Right atrium auricular region (tissue), 2 donors: ENCODE measurements at regions not wholly inside any gene's neighbourhood (a gene's known extent, or its start where the extent isn't known, plus 50 kb on each side); places are given as distances from the start of the nearest gene placed in this dataset.

Experiments used
- DNase-seq: peaks from one replicate; pipeline ENCODE4 v3.0.0-alpha.2; 2019; ENCODE audit warnings: low spot score
- H3K27ac ChIP-seq, 2 donors: fragments of 200-600 bp; sonication (generic); 1 replicate in 1 of 2; 2 replicates in 1 of 2; pipeline ENCODE4 v1.5.1; 2016 to 2019
- H3K27me3 ChIP-seq, 2 donors: fragments of 200-600 bp; sonication (generic); one replicate each; pipeline versions ENCODE4 v1.5.1 to v1.6.0; 2017 to 2019
- H3K36me3 ChIP-seq: fragments of 200-600 bp; sonication (generic); one replicate; pipeline ENCODE4 v1.5.1; 2016
- H3K4me1 ChIP-seq, 2 donors: fragments of 200-600 bp; sonication (generic); one replicate each; pipeline versions ENCODE4 v1.5.1 to v1.6.0; 2017 to 2019
- H3K4me3 ChIP-seq, 2 donors: fragments of 200-600 bp; sonication (generic); 1 replicate in 1 of 2; 2 replicates in 1 of 2; pipeline ENCODE4 v1.5.1; 2017 to 2019; ENCODE audit warnings: mild to moderate bottlenecking in 1 of 2, moderate library complexity in 1 of 2
- H3K9me3 ChIP-seq, 2 donors: fragments of 200-600 bp; sonication (generic); one replicate each; pipeline ENCODE4 v1.5.1; 2019
- CTCF ChIP-seq, 2 donors: fragments of 200-600 bp; sonication (generic); IDR thresholded peaks; one replicate each; pipeline ENCODE4 v1.5.1; 2019; ENCODE audit warnings: antibody characterized with exemption in 2 of 2

- H3K27ac ChIP-seq: no peak overlapping the region
- no peaks in the 10 kb centered on the region for H3K36me3 ChIP-seq
- H3K9me3 ChIP-seq: no peaks in the 10 kb centered on the region
- no peak overlapping the region for H3K4me3 ChIP-seq
- no peak for TF ChIP-seq CTCF (IDR thresholded peaks at IDR 0.05)
- H3K4me1 ChIP-seq: no peaks in the 10 kb centered on the region
- DNase-seq: no peak
- no peaks in the 10 kb centered on the region for H3K27me3 ChIP-seq
Observed at GRCh38 chr2:21728133-21728532, 604.4 kb downstream of the TDRD15 start.

- no peaks in the 10 kb centered on the region for H3K36me3 ChIP-seq
- no peaks in the 10 kb centered on the region for H3K9me3 ChIP-seq
- no peaks in the 10 kb centered on the region for H3K27me3 ChIP-seq
- DNase-seq: no peak
- H3K27ac ChIP-seq: no peak overlapping the region
- H3K4me1 ChIP-seq: no peaks in the 10 kb centered on the region
- TF ChIP-seq CTCF (IDR thresholded peaks at IDR 0.05): no peak
- H3K4me3 ChIP-seq: no peak overlapping the region
Observed at GRCh38 chr2:21730141-21730540, 606.4 kb downstream of the TDRD15 start.

GRCh38 chr2:21740484-21740883 lies 616.7 kb downstream of the TDRD15 start:
- H3K27me3 ChIP-seq: no peaks in the 10 kb centered on the region
- no peak overlapping the region for H3K27ac ChIP-seq
- no peaks in the 10 kb centered on the region for H3K36me3 ChIP-seq
- H3K9me3 ChIP-seq: no peaks in the 10 kb centered on the region
- TF ChIP-seq CTCF (IDR thresholded peaks at IDR 0.05): no peak
- no peak for DNase-seq
- H3K4me3 ChIP-seq: no peak overlapping the region
- no peaks in the 10 kb centered on the region for H3K4me1 ChIP-seq

- Histone ChIP-seq H3K27ac (no peak overlapping the region), H3K4me3 (no peak overlapping the region), H3K36me3 (no peaks in the 10 kb centered on the region), H3K27me3 (no peaks in the 10 kb centered on the region), H3K9me3 (peaks cover 0 to 3% of the 10 kb centered on the region in 2 donors), H3K4me1 (no peaks in the 10 kb centered on the region)
- no peak for DNase-seq
- TF ChIP-seq CTCF (IDR thresholded peaks at IDR 0.05): no peak
Observed at GRCh38 chr2:21746499-21746898, 622.7 kb downstream of the TDRD15 start.

GRCh38 chr2:21748501-21748900 lies 624.7 kb downstream of the TDRD15 start:
- no peak for TF ChIP-seq CTCF (IDR thresholded peaks at IDR 0.05)
- H3K4me3 ChIP-seq: no peak overlapping the region
- no peaks in the 10 kb centered on the region for H3K36me3 ChIP-seq
- no peaks in the 10 kb centered on the region for H3K4me1 ChIP-seq
- no peak overlapping the region for H3K27ac ChIP-seq
- H3K27me3 ChIP-seq: no peaks in the 10 kb centered on the region
- H3K9me3 ChIP-seq: peaks cover 0 to 3% of the 10 kb centered on the region in 2 donors
- no peak for DNase-seq

GRCh38 chr2:21754164-21754788 lies 630.5 kb downstream of the TDRD15 start:
- no peaks in the 10 kb centered on the region for H3K36me3 ChIP-seq
- H3K4me1 ChIP-seq: peaks cover 0 to 6% of the 10 kb centered on the region in 2 donors
- H3K4me3 ChIP-seq: no peak overlapping the region
- peak overlapping the region; percentile 39 to 52 for H3K27ac ChIP-seq
- DNase-seq: no peak
- no peaks in the 10 kb centered on the region for H3K9me3 ChIP-seq
- peak; percentile 13 to 48 for TF ChIP-seq CTCF (IDR thresholded peaks at IDR 0.05)
- no peaks in the 10 kb centered on the region for H3K27me3 ChIP-seq
